HCT116 (cell line): ENCODE measurements at regions not wholly inside any gene's neighbourhood (a gene's known extent, or its start where the extent isn't known, plus 50 kb on each side); places are given as distances from the start of the nearest gene placed in this dataset.

ENCODE experiments used
- ATAC-seq: fragments of 200-7000 bp; cut with Tn5 transposase; 2 replicates; pipeline ENCODE4 v1.9.1; 2020; ENCODE audit warnings: mild to moderate bottlenecking, moderate library complexity
- BruUV-seq: library from RNA; stranded (reverse); fragments of 400-500 nt; replicated peaks from 2 replicates; lab custom pipeline; 2021; lab: Mats Ljungman, UMichigan
- CTCF ChIA-PET: fragments of 300-600 bp; sonication (Branson Sonifier 250); formaldehyde crosslinking; loops from one replicate; lab custom pipeline; 2021; ENCODE audit warnings: antibody characterized with exemption; lab: Charles Lee
- POLR2A ChIA-PET: fragments of 300-600, 350-600 bp; sonication (Branson Sonifier 250); formaldehyde crosslinking; loops from one replicate; lab custom pipeline; 2021; ENCODE audit warnings: antibody characterized with exemption; lab: Charles Lee
- RAD21 ChIA-PET, 2 experiments: fragments of 300-600 bp; sonication (Branson Sonifier 250); formaldehyde crosslinking; loops; one replicate each; lab custom pipeline; 2023; ENCODE audit warnings: low total read pairs in 2 of 2; ENCODE audit not compliant: uncharacterized antibody in 2 of 2, unreplicated experiment in 2 of 2, low non-redundant PET in 1 of 2; lab: Charles Lee
- DNase-seq: peaks from one replicate; pipeline ENCODE4 v3.0.0-alpha.2; 2010; ENCODE audit warnings: low read depth, low spot score
- H2AFZ ChIP-seq: fragments of 200-600 bp; shearing (Covaris generic), sonication (generic); 2 replicates; pipeline ENCODE4 v1.6.1; 2017; ENCODE audit warnings: low read depth, mixed run types, mixed read lengths, antibody characterized with exemption, low read length; ENCODE audit not compliant: poor library complexity, severe bottlenecking
- H3K27ac ChIP-seq: 2 replicates; pipeline ENCODE4 v1.5.1; 2012; ENCODE audit warnings: low read depth, low read length
- H3K27me3 ChIP-seq: fragments of 200-600 bp; sonication (generic); 2 replicates; pipeline ENCODE4 v1.6.1; 2016; ENCODE audit warnings: mixed run types, low read length, mixed read lengths; ENCODE audit not compliant: insufficient read depth
- H3K36me3 ChIP-seq, 2 experiments: fragments of 200-500 bp in 1 of 2; fragments of 200-600 bp in 1 of 2; sonication (Bioruptor generic) in 1 of 2; sonication (generic) in 1 of 2; 2 replicates each; pipeline versions ENCODE4 v1.5.1 to v1.6.1; 2014 to 2016; ENCODE audit warnings: low read length in 2 of 2, inconsistent platforms in 1 of 2, mixed read lengths in 1 of 2, mixed run types in 1 of 2; ENCODE audit not compliant: insufficient read depth in 2 of 2, control insufficient read depth in 1 of 2
- H3K4me1 ChIP-seq, 2 experiments: fragments of 200-600 bp in 1 of 2; sonication (generic) in 1 of 2; 2 replicates each; pipeline versions ENCODE4 v1.5.1 to v1.6.1; 2012 to 2017; ENCODE audit warnings: low read length in 2 of 2, inconsistent platforms in 1 of 2, mild to moderate bottlenecking in 1 of 2, mixed read lengths in 1 of 2, mixed run types in 1 of 2, moderate library complexity in 1 of 2; ENCODE audit not compliant: insufficient read depth in 2 of 2, control insufficient read depth in 1 of 2
- H3K4me2 ChIP-seq: fragments of 200-600 bp; sonication (generic); 2 replicates; pipeline ENCODE4 v1.6.1; 2017; ENCODE audit warnings: mixed run types, low read length, mixed read lengths
- H3K4me3 ChIP-seq, 2 experiments: fragments of 200-600 bp in 1 of 2; sonication (generic) in 1 of 2; replicated peaks in 1 of 2; 2 replicates each; pipeline ENCODE4 v1.5.1; 2011 to 2016; ENCODE audit warnings: low read length in 2 of 2, control low read depth in 1 of 2, low read depth in 1 of 2, mild to moderate bottlenecking in 1 of 2, mixed read lengths in 1 of 2, mixed run types in 1 of 2
- H3K79me2 ChIP-seq: fragments of 200-600 bp; sonication (generic); 2 replicates; pipeline ENCODE4 v1.6.1; 2017; ENCODE audit warnings: mild to moderate bottlenecking, mixed run types, low read length, moderate library complexity, mixed read lengths; ENCODE audit not compliant: insufficient read depth
- H3K9ac ChIP-seq: fragments of 200-600 bp; sonication (generic); 2 replicates; pipeline ENCODE4 v1.6.1; 2016; ENCODE audit warnings: low read length, mixed read lengths
- H3K9me2 ChIP-seq: fragments of 200-600 bp; sonication (generic), shearing (Covaris generic); 2 replicates; pipeline ENCODE4 v1.6.1; 2017; ENCODE audit warnings: mixed run types, mild to moderate bottlenecking, moderate library complexity; ENCODE audit not compliant: insufficient read depth
- H3K9me3 ChIP-seq, 2 experiments: fragments of 200-500 bp in 1 of 2; fragments of 200-600 bp in 1 of 2; sonication (Bioruptor generic) in 1 of 2; sonication (generic) in 1 of 2; 2 replicates each; pipeline ENCODE4 v1.6.1; 2014 to 2017; ENCODE audit warnings: low read length in 2 of 2, mixed read lengths in 2 of 2, inconsistent platforms in 1 of 2, low read depth in 1 of 2, mild to moderate bottlenecking in 1 of 2, mixed run types in 1 of 2, moderate library complexity in 1 of 2; ENCODE audit not compliant: control insufficient read depth in 1 of 2, insufficient read depth in 1 of 2
- H4K20me1 ChIP-seq: fragments of 200-600 bp; sonication (generic), shearing (Covaris generic); 2 replicates; pipeline ENCODE4 v1.6.1; 2017; ENCODE audit warnings: mixed run types, mild to moderate bottlenecking, moderate library complexity; ENCODE audit not compliant: insufficient read depth
- CBX3 ChIP-seq: IDR thresholded peaks from 2 replicates; pipeline ENCODE4 v1.6.1; 2012; ENCODE audit warnings: low read depth
- CEBPB ChIP-seq: IDR thresholded peaks from 2 replicates; pipeline ENCODE4 v1.6.1; 2012; ENCODE audit warnings: low read depth
- EZH2 ChIP-seq: fragments of 200-600 bp; sonication (generic); IDR thresholded peaks from 2 replicates; pipeline ENCODE4 v1.6.1; 2017; ENCODE audit warnings: antibody characterized with exemption, mixed run types
- EZH2phosphoT487 ChIP-seq: fragments of 200-600 bp; IDR thresholded peaks from 2 replicates; pipeline ENCODE4 v1.6.1; 2018; ENCODE audit warnings: antibody characterized with exemption, borderline replicate concordance
- FOSL1 ChIP-seq: IDR thresholded peaks from 2 replicates; pipeline ENCODE4 v1.6.1; 2012; ENCODE audit warnings: low read depth
- JUND ChIP-seq: IDR thresholded peaks from 2 replicates; pipeline ENCODE4 v1.6.1; 2012
- POLR2AphosphoS5 ChIP-seq: IDR thresholded peaks from 2 replicates; pipeline ENCODE4 v1.6.1; 2011; ENCODE audit warnings: mild to moderate bottlenecking, low read depth, low read length, moderate library complexity
- RAD21 ChIP-seq: IDR thresholded peaks from 2 replicates; pipeline ENCODE4 v1.6.1; 2012; ENCODE audit warnings: low read depth, mild to moderate bottlenecking
- SIN3A ChIP-seq: IDR thresholded peaks from 2 replicates; pipeline ENCODE4 v1.6.1; 2012; ENCODE audit warnings: low read depth
- SP1 ChIP-seq: IDR thresholded peaks from 2 replicates; pipeline ENCODE4 v1.6.1; 2012; ENCODE audit warnings: low read depth
- SRF ChIP-seq: IDR thresholded peaks from 2 replicates; pipeline ENCODE4 v1.6.1; 2012; ENCODE audit warnings: low read depth
- TCF7L2 ChIP-seq: IDR thresholded peaks from 2 replicates; pipeline ENCODE4 v1.7.0; 2011; ENCODE audit warnings: borderline replicate concordance, inconsistent platforms; ENCODE audit not compliant: insufficient read depth, insufficient read length; ENCODE audit errors: extremely low read depth
- YY1 ChIP-seq: IDR thresholded peaks from 2 replicates; pipeline ENCODE4 v1.6.1; 2011; ENCODE audit warnings: low read length, low read depth, moderate library complexity, mild to moderate bottlenecking; ENCODE audit not compliant: insufficient replicate concordance; ENCODE audit errors: extremely low read depth
- intact Hi-C: fragments of 100-400 bp; cut with micrococcal nuclease; formaldehyde crosslinking; loops from 2 replicates; pipeline ENCODE4 v1.10.0; 2022
- TF ChIP-seq, protein P1 (sequence below): IDR thresholded peaks from 2 replicates; pipeline ENCODE4 v1.6.1; 2012
- TF ChIP-seq, protein P2 (sequence below): IDR thresholded peaks from 2 replicates; pipeline ENCODE4 v1.6.1; 2012; ENCODE audit warnings: low read depth
- TF ChIP-seq, protein P3 (sequence below), 3 experiments: fragments of 200-600 bp in 1 of 3; sonication (generic) in 1 of 3; IDR thresholded peaks in 2 of 3; conservative IDR thresholded peaks in 1 of 3; 2 replicates each; pipeline ENCODE4 v1.5.1; 2012 to 2017; ENCODE audit warnings: low read depth in 2 of 3, low read length in 2 of 3, antibody characterized with exemption in 1 of 3, borderline replicate concordance in 1 of 3, control low read depth in 1 of 3, mild to moderate bottlenecking in 1 of 3, mixed read lengths in 1 of 3, mixed run types in 1 of 3, moderate library complexity in 1 of 3; ENCODE audit not compliant: insufficient read depth in 1 of 3
- TF ChIP-seq, protein P4 (sequence below): IDR thresholded peaks from 2 replicates; pipeline ENCODE4 v1.6.1; 2012

DNA sequence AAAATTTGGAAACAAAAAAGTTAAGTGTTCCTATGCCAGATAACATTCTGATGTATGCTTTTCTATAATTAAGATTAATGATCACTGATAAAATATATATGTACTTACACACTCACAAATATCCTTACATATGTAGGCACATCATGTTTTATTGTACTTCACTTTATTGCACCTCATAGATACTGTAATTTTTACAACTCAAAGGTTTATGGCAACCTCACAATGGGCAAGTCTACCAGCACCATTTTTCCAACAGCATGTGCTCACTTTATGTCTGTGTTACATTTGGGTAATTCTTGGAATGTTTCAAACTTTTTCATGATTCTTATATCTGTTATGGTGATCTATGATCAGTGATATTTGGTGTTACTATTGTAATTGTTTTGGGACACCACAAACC is 57.8 kb upstream of the GPRIN3 start:
- Histone ChIP-seq H3K9me3 (no peaks in the 10 kb centered on the region), H3K4me2 (no peak overlapping the region), H3K27me3 (no peaks in the 10 kb centered on the region), H4K20me1 (no peaks in the 10 kb centered on the region), H3K36me3 (no peaks in the 10 kb centered on the region), H3K4me1 (no peaks in the 10 kb centered on the region), H3K9ac (no peak overlapping the region), H3K27ac (no peak overlapping the region), H2AFZ (no peak overlapping the region), H3K79me2 (no peaks in the 10 kb centered on the region), H3K9me2 (no peaks in the 10 kb centered on the region), H3K4me3 (no peak overlapping the region)
- no peak for DNase-seq
- intact Hi-C loops, result no loop called here
- CTCF ChIA-PET, result no interaction called here
- no TSS peak for BruUV-seq
- POLR2A ChIA-PET, result no interaction called here
- ATAC-seq, result no peak
- RAD21 ChIA-PET, result no interaction called here
- TF ChIP-seq CEBPB, result no peak
- TF ChIP-seq POLR2AphosphoS5, result no peak
- no peak for TF ChIP-seq EZH2

DNA sequence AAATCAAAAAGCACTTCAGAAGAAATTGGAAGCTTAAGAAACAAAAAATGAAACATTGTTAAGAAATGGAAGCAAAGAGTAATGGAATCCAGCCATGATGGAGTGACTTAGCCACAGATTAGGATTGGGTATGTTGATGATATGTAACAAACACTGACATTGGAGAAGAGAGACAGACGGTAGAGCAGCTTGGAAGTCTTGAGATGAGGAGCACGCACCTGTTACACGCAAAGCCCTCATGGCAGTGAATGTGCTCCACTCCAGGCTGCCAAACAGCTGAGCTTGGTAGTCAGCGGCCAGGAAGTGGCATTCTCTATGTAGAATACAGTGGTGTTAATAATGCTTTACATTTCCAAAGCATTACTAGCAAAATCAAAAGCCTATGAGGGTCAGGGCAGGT is 56.9 kb upstream of the GPRIN3 start:
- no peak overlapping the region for H3K9ac ChIP-seq
- RAD21 ChIA-PET, result no interaction called here
- TF ChIP-seq SRF (no peak), SIN3A (no peak), FOSL1 (no peak), EZH2 (no peak), CEBPB (no peak), RAD21 (no peak), EZH2phosphoT487 (no peak), TCF7L2 (no peak), SP1 (no peak), YY1 (no peak), JUND (no peak), POLR2AphosphoS5 (no peak), CBX3 (no peak)
- TF ChIP-seq, protein P1, sequence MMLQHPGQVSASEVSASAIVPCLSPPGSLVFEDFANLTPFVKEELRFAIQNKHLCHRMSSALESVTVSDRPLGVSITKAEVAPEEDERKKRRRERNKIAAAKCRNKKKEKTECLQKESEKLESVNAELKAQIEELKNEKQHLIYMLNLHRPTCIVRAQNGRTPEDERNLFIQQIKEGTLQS, result no peak
- TF ChIP-seq, protein P2, sequence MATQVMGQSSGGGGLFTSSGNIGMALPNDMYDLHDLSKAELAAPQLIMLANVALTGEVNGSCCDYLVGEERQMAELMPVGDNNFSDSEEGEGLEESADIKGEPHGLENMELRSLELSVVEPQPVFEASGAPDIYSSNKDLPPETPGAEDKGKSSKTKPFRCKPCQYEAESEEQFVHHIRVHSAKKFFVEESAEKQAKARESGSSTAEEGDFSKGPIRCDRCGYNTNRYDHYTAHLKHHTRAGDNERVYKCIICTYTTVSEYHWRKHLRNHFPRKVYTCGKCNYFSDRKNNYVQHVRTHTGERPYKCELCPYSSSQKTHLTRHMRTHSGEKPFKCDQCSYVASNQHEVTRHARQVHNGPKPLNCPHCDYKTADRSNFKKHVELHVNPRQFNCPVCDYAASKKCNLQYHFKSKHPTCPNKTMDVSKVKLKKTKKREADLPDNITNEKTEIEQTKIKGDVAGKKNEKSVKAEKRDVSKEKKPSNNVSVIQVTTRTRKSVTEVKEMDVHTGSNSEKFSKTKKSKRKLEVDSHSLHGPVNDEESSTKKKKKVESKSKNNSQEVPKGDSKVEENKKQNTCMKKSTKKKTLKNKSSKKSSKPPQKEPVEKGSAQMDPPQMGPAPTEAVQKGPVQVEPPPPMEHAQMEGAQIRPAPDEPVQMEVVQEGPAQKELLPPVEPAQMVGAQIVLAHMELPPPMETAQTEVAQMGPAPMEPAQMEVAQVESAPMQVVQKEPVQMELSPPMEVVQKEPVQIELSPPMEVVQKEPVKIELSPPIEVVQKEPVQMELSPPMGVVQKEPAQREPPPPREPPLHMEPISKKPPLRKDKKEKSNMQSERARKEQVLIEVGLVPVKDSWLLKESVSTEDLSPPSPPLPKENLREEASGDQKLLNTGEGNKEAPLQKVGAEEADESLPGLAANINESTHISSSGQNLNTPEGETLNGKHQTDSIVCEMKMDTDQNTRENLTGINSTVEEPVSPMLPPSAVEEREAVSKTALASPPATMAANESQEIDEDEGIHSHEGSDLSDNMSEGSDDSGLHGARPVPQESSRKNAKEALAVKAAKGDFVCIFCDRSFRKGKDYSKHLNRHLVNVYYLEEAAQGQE, result no peak
- TF ChIP-seq, protein P3, sequence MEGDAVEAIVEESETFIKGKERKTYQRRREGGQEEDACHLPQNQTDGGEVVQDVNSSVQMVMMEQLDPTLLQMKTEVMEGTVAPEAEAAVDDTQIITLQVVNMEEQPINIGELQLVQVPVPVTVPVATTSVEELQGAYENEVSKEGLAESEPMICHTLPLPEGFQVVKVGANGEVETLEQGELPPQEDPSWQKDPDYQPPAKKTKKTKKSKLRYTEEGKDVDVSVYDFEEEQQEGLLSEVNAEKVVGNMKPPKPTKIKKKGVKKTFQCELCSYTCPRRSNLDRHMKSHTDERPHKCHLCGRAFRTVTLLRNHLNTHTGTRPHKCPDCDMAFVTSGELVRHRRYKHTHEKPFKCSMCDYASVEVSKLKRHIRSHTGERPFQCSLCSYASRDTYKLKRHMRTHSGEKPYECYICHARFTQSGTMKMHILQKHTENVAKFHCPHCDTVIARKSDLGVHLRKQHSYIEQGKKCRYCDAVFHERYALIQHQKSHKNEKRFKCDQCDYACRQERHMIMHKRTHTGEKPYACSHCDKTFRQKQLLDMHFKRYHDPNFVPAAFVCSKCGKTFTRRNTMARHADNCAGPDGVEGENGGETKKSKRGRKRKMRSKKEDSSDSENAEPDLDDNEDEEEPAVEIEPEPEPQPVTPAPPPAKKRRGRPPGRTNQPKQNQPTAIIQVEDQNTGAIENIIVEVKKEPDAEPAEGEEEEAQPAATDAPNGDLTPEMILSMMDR (IDR thresholded peaks at IDR 0.05 in 2 of 3, conservative IDR thresholded peaks at IDR 0.05 in 1 of 3; ENCODE audit: borderline replicate concordance in 1 of 3, insufficient read depth in 1 of 3, low read depth in 2 of 3, low read length in 2 of 3), result no peak
- TF ChIP-seq, protein P4, sequence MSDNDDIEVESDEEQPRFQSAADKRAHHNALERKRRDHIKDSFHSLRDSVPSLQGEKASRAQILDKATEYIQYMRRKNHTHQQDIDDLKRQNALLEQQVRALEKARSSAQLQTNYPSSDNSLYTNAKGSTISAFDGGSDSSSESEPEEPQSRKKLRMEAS, result no peak

More for the DNA sequence above, 56.9 kb upstream of the GPRIN3 start:
- no peaks in the 10 kb centered on the region for H3K9me3 ChIP-seq
- no peaks in the 10 kb centered on the region for H4K20me1 ChIP-seq
- H3K27me3 ChIP-seq, result no peaks in the 10 kb centered on the region
- H3K79me2 ChIP-seq, result no peaks in the 10 kb centered on the region
- DNase-seq (no peak), ATAC-seq (no peak)
- ChIA-PET CTCF (no interaction called here), POLR2A (no interaction called here)
- intact Hi-C loops, result no loop called here
- H3K4me2 ChIP-seq, result no peak overlapping the region
- no peaks in the 10 kb centered on the region for H3K4me1 ChIP-seq
- no TSS peak for BruUV-seq
- no peak overlapping the region for H2AFZ ChIP-seq
- H3K36me3 ChIP-seq, result no peaks in the 10 kb centered on the region
- H3K9me2 ChIP-seq, result 0 out of 2 replicates have a peak, but pooled peaks cover 3% of the 10 kb centered on the region
- no peak overlapping the region for H3K27ac ChIP-seq
- no peak overlapping the region for H3K4me3 ChIP-seq
